OCI-LY7 (cell line): ENCODE measurements at regions not wholly inside any gene's neighbourhood (a gene's known extent, or its start where the extent isn't known, plus 50 kb on each side); places are given as distances from the start of the nearest gene placed in this dataset.

Experiments
- CTCF ChIP-seq: fragments of 200-600 bp; sonication (generic); conservative IDR thresholded peaks from 2 replicates; pipeline ENCODE4 v1.5.1; 2014; ENCODE audit warnings: mild to moderate bottlenecking, antibody characterized with exemption, low read length, moderate library complexity, mixed read lengths
- EZH2phosphoT487 ChIP-seq: fragments of 200-600 bp; sonication (generic); IDR thresholded peaks from 2 replicates; pipeline ENCODE4 v1.6.1; 2018; ENCODE audit warnings: low read depth, borderline replicate concordance, mild to moderate bottlenecking, mixed run types, antibody characterized with exemption, low read length, moderate library complexity, mixed read lengths

- TF ChIP-seq CTCF (no peak), EZH2phosphoT487 (no peak)
Observed at GRCh38 chr19:27734496-27735220, 1478.3 kb downstream of the UQCRFS1 start.
